WTC11 (cell line): ENCODE measurements at regions not wholly inside any gene's neighbourhood (a gene's known extent, or its start where the extent isn't known, plus 50 kb on each side); places are given as distances from the start of the nearest gene placed in this dataset.
"Not testable (repeated sequence)": the region's sequence is repeated elsewhere in the genome, so short reads cannot be mapped to it uniquely, and the experiment has no call there.

Experiments used
- ATAC-seq: fragments of 200-7000 bp; cut with Tn5 transposase; 2 replicates; pipeline ENCODE4 v1.10.0; 2021; ENCODE audit warnings: mild to moderate bottlenecking, moderate library complexity
- CTCF ChIA-PET: fragments of 300-600 bp; sonication (Branson Sonifier 250); formaldehyde crosslinking; loops from one replicate; lab custom pipeline; 2021; ENCODE audit warnings: antibody characterized with exemption; lab: Charles Lee
- POLR2A ChIA-PET: fragments of 350-600 bp; sonication (Branson Sonifier 250); formaldehyde crosslinking; loops from one replicate; lab custom pipeline; 2021; ENCODE audit warnings: antibody characterized with exemption; lab: Charles Lee
- DNase-seq: peaks from one replicate; pipeline ENCODE4 v3.0.0; 2021; ENCODE audit warnings: low spot score
- H3K27ac Mint-ChIP-seq: 2 replicates; pipeline ENCODE4 v1.8.0; 2021; ENCODE audit warnings: mixed read lengths
- H3K27me3 Mint-ChIP-seq: 2 replicates; pipeline ENCODE4 v1.8.0; 2021; ENCODE audit warnings: low read depth, mild to moderate bottlenecking, moderate library complexity, mixed read lengths
- H3K36me3 Mint-ChIP-seq: 2 replicates; pipeline ENCODE4 v1.8.0; 2021; ENCODE audit warnings: mixed read lengths
- H3K4me1 Mint-ChIP-seq: 2 replicates; pipeline ENCODE4 v1.8.0; 2022; ENCODE audit warnings: mixed read lengths
- H3K4me3 Mint-ChIP-seq: 2 replicates; pipeline ENCODE4 v1.8.0; 2021; ENCODE audit warnings: mild to moderate bottlenecking, moderate library complexity, mixed read lengths
- H3K9me3 Mint-ChIP-seq: 2 replicates; pipeline ENCODE4 v1.8.0; 2021; ENCODE audit warnings: mixed read lengths
- CREB1 ChIP-seq: sonication (generic); formaldehyde crosslinking; IDR thresholded peaks from 2 replicates; pipeline ENCODE4 v1.8.0; 2023; ENCODE audit warnings: mild to moderate bottlenecking, missing genetic modification reagents
- FOXP1 ChIP-seq: sonication (generic); formaldehyde crosslinking; IDR thresholded peaks from 2 replicates; pipeline ENCODE4 v1.8.0; 2022; ENCODE audit warnings: missing genetic modification reagents, mild to moderate bottlenecking, moderate library complexity, borderline replicate concordance
- JUN ChIP-seq: sonication (generic); formaldehyde crosslinking; IDR thresholded peaks from 2 replicates; pipeline ENCODE4 v1.8.0; 2023; ENCODE audit warnings: mild to moderate bottlenecking, missing genetic modification reagents
- RELA ChIP-seq: sonication (generic); formaldehyde crosslinking; IDR thresholded peaks from 2 replicates; pipeline ENCODE4 v1.8.1; 2022; ENCODE audit warnings: missing genetic modification reagents, mild to moderate bottlenecking, borderline replicate concordance
- TEAD1 ChIP-seq: sonication (generic); formaldehyde crosslinking; IDR thresholded peaks from 2 replicates; pipeline ENCODE4 v1.8.0; 2022; ENCODE audit warnings: mild to moderate bottlenecking, missing genetic modification reagents
- ZBTB21 ChIP-seq: sonication (generic); formaldehyde crosslinking; IDR thresholded peaks from 2 replicates; pipeline ENCODE4 v1.8.1; 2023; ENCODE audit warnings: mild to moderate bottlenecking, missing genetic modification reagents, borderline replicate concordance
- ZNF416 ChIP-seq: fragments of 250-450 bp; sonication (Bioruptor Pico); IDR thresholded peaks from 2 replicates; pipeline ENCODE4 v1.9.0; 2021; ENCODE audit warnings: mild to moderate bottlenecking, inconsistent platforms
- TF ChIP-seq, protein P1 (sequence below): sonication (generic); formaldehyde crosslinking; IDR thresholded peaks from 2 replicates; pipeline ENCODE4 v1.8.1; 2022; ENCODE audit warnings: missing genetic modification reagents, borderline replicate concordance
- TF ChIP-seq, protein P2 (sequence below): fragments of 250-450 bp; sonication (Bioruptor Pico); IDR thresholded peaks from 2 replicates; pipeline ENCODE4 v1.9.0; 2021; ENCODE audit warnings: mild to moderate bottlenecking, borderline replicate concordance
- TF ChIP-seq, protein P3 (sequence below): sonication (generic); formaldehyde crosslinking; IDR thresholded peaks from 2 replicates; pipeline ENCODE4 v1.8.0; 2022; ENCODE audit warnings: mild to moderate bottlenecking, missing genetic modification reagents
- TF ChIP-seq, protein P4 (sequence below): sonication (generic); formaldehyde crosslinking; IDR thresholded peaks from 2 replicates; pipeline ENCODE4 v1.8.1; 2022; ENCODE audit warnings: low read depth, missing genetic modification reagents, borderline replicate concordance
- TF ChIP-seq, protein P5 (sequence below): fragments of 250-450 bp; sonication (Bioruptor Pico); IDR thresholded peaks from 2 replicates; pipeline ENCODE4 v1.9.0; 2021; ENCODE audit warnings: mild to moderate bottlenecking

DNA sequence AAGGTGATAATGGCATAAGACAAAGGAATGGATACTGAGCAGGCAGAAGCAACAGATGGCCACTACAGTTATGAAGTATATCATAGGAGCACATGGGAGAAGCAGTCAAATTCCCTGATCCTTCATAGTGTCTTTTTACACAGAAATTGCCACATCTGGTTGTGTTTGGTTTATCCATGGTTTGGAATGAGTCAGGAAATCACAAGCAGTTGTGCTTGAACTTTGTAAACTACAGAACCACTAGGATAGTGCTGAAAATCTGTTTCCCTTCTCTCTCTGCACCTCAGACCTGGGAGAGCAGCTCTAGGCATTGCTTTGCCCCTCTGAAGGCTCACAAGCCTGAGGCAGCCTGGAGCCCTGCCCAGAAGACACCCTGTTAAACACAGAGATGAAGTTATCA, 134.0 kb downstream of the DMRT2 start (continued):
- TF ChIP-seq, protein P1, sequence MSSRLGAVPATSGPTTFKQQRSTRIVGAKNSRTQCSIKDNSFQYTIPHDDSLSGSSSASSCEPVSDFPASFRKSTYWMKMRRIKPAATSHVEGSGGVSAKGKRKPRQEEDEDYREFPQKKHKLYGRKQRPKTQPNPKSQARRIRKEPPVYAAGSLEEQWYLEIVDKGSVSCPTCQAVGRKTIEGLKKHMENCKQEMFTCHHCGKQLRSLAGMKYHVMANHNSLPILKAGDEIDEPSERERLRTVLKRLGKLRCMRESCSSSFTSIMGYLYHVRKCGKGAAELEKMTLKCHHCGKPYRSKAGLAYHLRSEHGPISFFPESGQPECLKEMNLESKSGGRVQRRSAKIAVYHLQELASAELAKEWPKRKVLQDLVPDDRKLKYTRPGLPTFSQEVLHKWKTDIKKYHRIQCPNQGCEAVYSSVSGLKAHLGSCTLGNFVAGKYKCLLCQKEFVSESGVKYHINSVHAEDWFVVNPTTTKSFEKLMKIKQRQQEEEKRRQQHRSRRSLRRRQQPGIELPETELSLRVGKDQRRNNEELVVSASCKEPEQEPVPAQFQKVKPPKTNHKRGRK (CRISPR knock-in tag): no peak
- TF ChIP-seq, protein P2, sequence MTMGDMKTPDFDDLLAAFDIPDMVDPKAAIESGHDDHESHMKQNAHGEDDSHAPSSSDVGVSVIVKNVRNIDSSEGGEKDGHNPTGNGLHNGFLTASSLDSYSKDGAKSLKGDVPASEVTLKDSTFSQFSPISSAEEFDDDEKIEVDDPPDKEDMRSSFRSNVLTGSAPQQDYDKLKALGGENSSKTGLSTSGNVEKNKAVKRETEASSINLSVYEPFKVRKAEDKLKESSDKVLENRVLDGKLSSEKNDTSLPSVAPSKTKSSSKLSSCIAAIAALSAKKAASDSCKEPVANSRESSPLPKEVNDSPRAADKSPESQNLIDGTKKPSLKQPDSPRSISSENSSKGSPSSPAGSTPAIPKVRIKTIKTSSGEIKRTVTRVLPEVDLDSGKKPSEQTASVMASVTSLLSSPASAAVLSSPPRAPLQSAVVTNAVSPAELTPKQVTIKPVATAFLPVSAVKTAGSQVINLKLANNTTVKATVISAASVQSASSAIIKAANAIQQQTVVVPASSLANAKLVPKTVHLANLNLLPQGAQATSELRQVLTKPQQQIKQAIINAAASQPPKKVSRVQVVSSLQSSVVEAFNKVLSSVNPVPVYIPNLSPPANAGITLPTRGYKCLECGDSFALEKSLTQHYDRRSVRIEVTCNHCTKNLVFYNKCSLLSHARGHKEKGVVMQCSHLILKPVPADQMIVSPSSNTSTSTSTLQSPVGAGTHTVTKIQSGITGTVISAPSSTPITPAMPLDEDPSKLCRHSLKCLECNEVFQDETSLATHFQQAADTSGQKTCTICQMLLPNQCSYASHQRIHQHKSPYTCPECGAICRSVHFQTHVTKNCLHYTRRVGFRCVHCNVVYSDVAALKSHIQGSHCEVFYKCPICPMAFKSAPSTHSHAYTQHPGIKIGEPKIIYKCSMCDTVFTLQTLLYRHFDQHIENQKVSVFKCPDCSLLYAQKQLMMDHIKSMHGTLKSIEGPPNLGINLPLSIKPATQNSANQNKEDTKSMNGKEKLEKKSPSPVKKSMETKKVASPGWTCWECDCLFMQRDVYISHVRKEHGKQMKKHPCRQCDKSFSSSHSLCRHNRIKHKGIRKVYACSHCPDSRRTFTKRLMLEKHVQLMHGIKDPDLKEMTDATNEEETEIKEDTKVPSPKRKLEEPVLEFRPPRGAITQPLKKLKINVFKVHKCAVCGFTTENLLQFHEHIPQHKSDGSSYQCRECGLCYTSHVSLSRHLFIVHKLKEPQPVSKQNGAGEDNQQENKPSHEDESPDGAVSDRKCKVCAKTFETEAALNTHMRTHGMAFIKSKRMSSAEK (CRISPR knock-in tag): no peak
- TF ChIP-seq TEAD1 (no peak), FOXP1 (CRISPR knock-in tag) (no peak), ZNF416 (CRISPR knock-in tag) (no peak), ZBTB21 (CRISPR knock-in tag) (no peak), JUN (CRISPR knock-in tag) (no peak), RELA (no peak), CREB1 (no peak)
- TF ChIP-seq, protein P3, sequence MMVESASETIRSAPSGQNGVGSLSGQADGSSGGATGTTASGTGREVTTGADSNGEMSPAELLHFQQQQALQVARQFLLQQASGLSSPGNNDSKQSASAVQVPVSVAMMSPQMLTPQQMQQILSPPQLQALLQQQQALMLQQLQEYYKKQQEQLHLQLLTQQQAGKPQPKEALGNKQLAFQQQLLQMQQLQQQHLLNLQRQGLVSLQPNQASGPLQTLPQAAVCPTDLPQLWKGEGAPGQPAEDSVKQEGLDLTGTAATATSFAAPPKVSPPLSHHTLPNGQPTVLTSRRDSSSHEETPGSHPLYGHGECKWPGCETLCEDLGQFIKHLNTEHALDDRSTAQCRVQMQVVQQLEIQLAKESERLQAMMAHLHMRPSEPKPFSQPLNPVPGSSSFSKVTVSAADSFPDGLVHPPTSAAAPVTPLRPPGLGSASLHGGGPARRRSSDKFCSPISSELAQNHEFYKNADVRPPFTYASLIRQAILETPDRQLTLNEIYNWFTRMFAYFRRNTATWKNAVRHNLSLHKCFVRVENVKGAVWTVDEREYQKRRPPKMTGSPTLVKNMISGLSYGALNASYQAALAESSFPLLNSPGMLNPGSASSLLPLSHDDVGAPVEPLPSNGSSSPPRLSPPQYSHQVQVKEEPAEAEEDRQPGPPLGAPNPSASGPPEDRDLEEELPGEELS (CRISPR knock-in tag): no peak
- TF ChIP-seq, protein P4, sequence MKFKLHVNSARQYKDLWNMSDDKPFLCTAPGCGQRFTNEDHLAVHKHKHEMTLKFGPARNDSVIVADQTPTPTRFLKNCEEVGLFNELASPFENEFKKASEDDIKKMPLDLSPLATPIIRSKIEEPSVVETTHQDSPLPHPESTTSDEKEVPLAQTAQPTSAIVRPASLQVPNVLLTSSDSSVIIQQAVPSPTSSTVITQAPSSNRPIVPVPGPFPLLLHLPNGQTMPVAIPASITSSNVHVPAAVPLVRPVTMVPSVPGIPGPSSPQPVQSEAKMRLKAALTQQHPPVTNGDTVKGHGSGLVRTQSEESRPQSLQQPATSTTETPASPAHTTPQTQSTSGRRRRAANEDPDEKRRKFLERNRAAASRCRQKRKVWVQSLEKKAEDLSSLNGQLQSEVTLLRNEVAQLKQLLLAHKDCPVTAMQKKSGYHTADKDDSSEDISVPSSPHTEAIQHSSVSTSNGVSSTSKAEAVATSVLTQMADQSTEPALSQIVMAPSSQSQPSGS (CRISPR knock-in tag): no peak

DNA sequence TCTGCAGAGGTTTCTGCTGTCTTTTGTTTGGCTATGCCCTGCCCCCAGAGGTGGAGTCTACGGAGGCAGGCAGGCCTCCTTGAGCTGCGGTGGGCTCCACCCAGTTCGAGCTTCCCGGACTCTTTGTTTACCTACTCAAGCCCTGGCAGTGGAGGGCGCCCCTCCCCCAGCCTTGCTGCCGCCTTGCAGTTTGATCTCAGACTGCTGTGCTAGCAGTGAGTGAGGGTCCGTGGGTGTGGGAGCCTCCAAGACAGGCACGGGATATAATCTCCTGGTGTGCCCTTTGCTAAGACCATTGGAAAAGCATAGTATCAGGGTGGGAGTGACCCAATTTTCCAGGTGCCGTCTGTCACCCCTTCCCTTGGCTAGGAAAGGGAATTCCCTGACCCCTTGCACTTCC, 137.0 kb downstream of the DMRT2 start:
- DNase-seq, H3K4me3 Mint-ChIP-seq, CTCF ChIA-PET, POLR2A ChIA-PET, H3K27me3 Mint-ChIP-seq, H3K27ac Mint-ChIP-seq, ATAC-seq, H3K4me1 Mint-ChIP-seq: not testable (repeated sequence)
- peaks cover 60% of the 10 kb centered on the region for H3K9me3 Mint-ChIP-seq
- H3K36me3 Mint-ChIP-seq: peaks cover 35% of the 10 kb centered on the region

DNA sequence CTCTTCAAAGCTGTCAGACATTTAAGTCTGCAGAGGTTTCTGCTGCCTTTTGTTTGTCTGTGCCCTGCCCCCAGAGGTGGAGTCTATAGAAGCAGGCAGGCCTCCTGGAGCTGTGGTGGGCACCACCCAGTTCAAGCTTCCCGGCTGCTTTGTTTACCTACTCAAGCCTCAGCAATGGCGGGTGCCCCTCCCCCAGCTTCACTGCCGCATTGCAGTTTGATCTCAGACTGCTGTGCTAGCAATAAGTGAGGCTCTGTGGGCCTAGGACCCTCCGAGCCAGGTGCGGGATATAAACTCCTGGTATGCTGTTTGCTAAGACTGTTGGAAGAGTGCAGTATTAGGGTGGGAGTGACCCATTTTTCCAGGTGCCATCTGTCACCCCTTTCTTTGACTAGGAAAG, 145.5 kb downstream of the DMRT2 start:
- H3K27ac Mint-ChIP-seq, ATAC-seq, H3K27me3 Mint-ChIP-seq, H3K4me1 Mint-ChIP-seq, CTCF ChIA-PET, POLR2A ChIA-PET, DNase-seq, H3K4me3 Mint-ChIP-seq: not testable (repeated sequence)
- H3K36me3 Mint-ChIP-seq: peaks cover 29% of the 10 kb centered on the region
- H3K9me3 Mint-ChIP-seq: peaks cover 40% of the 10 kb centered on the region

DNA sequence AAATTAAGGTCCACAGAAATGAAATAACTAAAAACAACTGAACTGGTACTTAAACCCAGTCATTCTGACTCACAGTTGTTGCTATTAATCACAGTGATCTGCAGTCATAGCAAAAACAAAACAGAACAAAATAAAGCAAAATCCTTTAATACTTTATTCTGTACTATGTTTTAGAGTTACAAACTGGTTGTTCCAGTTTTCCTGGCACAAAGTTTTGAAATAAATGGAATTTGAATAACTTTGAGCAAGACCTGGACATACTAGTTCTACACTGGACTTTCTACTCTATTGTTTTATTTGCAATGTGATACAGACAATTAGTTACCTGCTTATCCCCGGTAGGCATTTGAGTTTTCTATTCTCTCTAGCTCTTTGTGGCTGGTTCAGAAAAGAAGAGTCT, 147.9 kb downstream of the DMRT2 start:
- H3K4me1 Mint-ChIP-seq: no peaks in the 10 kb centered on the region
- no peak overlapping the region for H3K27ac Mint-ChIP-seq
- ATAC-seq: no peak
- DNase-seq: no peak
- TF ChIP-seq, protein P5, sequence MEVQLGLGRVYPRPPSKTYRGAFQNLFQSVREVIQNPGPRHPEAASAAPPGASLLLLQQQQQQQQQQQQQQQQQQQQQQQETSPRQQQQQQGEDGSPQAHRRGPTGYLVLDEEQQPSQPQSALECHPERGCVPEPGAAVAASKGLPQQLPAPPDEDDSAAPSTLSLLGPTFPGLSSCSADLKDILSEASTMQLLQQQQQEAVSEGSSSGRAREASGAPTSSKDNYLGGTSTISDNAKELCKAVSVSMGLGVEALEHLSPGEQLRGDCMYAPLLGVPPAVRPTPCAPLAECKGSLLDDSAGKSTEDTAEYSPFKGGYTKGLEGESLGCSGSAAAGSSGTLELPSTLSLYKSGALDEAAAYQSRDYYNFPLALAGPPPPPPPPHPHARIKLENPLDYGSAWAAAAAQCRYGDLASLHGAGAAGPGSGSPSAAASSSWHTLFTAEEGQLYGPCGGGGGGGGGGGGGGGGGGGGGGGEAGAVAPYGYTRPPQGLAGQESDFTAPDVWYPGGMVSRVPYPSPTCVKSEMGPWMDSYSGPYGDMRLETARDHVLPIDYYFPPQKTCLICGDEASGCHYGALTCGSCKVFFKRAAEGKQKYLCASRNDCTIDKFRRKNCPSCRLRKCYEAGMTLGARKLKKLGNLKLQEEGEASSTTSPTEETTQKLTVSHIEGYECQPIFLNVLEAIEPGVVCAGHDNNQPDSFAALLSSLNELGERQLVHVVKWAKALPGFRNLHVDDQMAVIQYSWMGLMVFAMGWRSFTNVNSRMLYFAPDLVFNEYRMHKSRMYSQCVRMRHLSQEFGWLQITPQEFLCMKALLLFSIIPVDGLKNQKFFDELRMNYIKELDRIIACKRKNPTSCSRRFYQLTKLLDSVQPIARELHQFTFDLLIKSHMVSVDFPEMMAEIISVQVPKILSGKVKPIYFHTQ (CRISPR knock-in tag): no peak
- no peaks in the 10 kb centered on the region for H3K27me3 Mint-ChIP-seq
- H3K4me3 Mint-ChIP-seq: no peak overlapping the region
- H3K36me3 Mint-ChIP-seq: peaks cover 22% of the 10 kb centered on the region
- POLR2A ChIA-PET: no interaction called here
- CTCF ChIA-PET: no interaction called here
- H3K9me3 Mint-ChIP-seq: peaks cover 24% of the 10 kb centered on the region
